Mesodermal cell (in vitro differentiated cells): ENCODE measurements at regions not wholly inside any gene's neighbourhood (a gene's known extent, or its start where the extent isn't known, plus 50 kb on each side); places are given as distances from the start of the nearest gene placed in this dataset.

Source experiments
- H3K27ac ChIP-seq: 2 replicates; pipeline ENCODE4 v1.7.0; 2013; ENCODE audit warnings: mild to moderate bottlenecking, low read depth, low read length, moderate library complexity; ENCODE audit not compliant: severe bottlenecking
- H3K36me3 ChIP-seq: 2 replicates; pipeline ENCODE4 v1.7.1; 2013; ENCODE audit warnings: mild to moderate bottlenecking, low read length, moderate library complexity; ENCODE audit not compliant: control insufficient read depth, insufficient read depth
- H3K4me1 ChIP-seq: one replicate; pipeline ENCODE4 v1.7.1; 2013; ENCODE audit warnings: mild to moderate bottlenecking, low read length; ENCODE audit not compliant: insufficient read depth, control insufficient read depth, poor library complexity, severe bottlenecking
- H3K4me3 ChIP-seq: 2 replicates; pipeline ENCODE4 v1.7.0; 2013; ENCODE audit warnings: low read length, control low read depth, mild to moderate bottlenecking; ENCODE audit not compliant: insufficient read depth, poor library complexity, severe bottlenecking; ENCODE audit errors: extremely low read depth
- H3K9me3 ChIP-seq: 2 replicates; pipeline ENCODE4 v1.7.1; 2013; ENCODE audit warnings: mild to moderate bottlenecking, low read length, moderate library complexity; ENCODE audit not compliant: control insufficient read depth
- WGBS, 2 experiments: methylation state at CpG; one replicate each; pipeline ENCODE4 v1.1.5; 2013; ENCODE audit warnings: missing lambda C conversion rate in 2 of 2; ENCODE audit not compliant: insufficient coverage in 2 of 2; 5-methylcytosine and 5-hydroxymethylcytosine counted together

DNA sequence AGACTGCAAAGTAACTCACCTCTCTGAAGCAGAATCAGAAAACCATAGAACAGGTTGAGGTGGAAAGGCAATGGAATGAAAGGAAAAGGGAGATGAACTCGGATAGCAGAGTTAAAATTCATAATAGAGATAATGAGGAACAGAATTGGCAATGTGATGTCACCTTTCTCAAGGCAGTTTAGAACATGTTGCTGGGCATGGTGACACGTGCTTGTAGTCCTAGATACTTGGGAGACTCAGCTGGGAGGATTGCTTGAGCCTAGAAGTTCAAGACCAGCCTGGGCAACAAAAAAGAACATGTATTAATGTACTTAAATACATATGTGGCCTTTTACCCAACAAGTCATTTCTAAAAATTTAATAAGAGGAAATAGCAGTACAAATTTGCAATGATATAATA is 81.6 kb upstream of the MIER3 start:
- 82 to 89% methylated on average over 1 to 2 of the region's 2 CpGs for WGBS, 2 experiments
- Histone ChIP-seq H3K36me3 (no peaks in the 10 kb centered on the region), H3K27ac (no peak overlapping the region), H3K4me1 (peaks cover 5% of the 10 kb centered on the region), H3K9me3 (no peaks in the 10 kb centered on the region), H3K4me3 (no peak overlapping the region)

DNA sequence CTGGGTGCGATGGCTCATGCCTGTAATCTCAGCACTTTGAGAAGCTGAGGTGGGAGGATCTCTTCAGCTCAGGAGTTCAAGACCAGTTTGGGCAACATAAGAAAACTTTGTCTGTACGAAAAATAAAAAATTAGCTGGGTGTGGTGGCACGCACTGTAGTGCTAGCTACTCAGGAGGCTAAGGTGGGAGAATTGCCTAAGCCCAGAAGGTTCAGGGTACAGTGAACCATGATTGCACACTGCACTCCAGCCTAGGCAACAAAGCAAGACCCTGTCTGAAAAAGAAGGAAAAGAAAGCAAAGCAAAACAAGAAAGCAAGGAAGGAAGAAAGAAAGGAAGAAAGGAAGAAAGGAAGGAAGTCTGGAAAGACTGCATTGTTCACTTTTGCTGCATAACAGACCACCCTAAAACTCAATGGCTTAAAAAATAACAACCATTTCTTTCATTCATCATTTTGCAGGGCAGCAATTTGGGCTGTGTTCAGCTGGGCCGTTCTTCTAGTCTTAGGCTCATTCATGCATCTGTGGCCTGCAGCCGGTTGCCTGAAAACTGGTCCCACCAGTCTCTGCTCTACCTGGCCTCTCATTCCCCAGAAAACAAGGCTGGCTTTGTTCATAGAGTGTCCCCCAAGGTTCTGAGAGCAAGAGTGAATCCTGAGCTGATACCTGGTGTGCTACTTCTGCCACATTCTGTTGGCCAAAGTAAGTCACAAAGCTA is 82.4 kb upstream of the MIER3 start:
- H3K36me3 ChIP-seq, result no peaks in the 10 kb centered on the region
- H3K4me1 ChIP-seq, result peaks cover 5% of the 10 kb centered on the region
- no peak overlapping the region for H3K27ac ChIP-seq
- H3K9me3 ChIP-seq, result no peaks in the 10 kb centered on the region
- 84 to 97% methylated on average over 3 to 5 of the region's 5 CpGs for WGBS, 2 experiments
- no peak overlapping the region for H3K4me3 ChIP-seq

DNA sequence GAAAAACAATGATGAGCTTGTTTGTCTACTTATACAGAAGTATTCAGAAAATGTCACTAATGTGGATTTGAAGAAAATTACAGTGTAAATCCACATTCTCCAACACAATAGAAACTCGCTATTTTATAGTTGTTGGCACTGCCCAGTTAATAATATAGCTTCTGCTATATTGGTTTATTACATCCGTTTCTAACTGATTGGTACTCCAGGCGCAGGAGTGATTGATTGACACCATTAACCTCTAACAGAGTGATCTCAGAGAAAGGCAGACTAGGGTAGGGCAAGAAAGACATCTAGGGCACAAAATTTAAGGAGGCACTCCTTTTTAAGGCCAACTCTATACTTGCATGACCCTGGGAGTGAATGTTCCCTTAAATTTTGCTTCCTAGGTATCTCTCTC is 84.0 kb upstream of the MIER3 start:
- no CpG with 5 or more reads among the region's 3 CpGs for WGBS, 2 experiments
- H3K4me3 ChIP-seq, result no peak overlapping the region
- no peak overlapping the region for H3K27ac ChIP-seq

DNA sequence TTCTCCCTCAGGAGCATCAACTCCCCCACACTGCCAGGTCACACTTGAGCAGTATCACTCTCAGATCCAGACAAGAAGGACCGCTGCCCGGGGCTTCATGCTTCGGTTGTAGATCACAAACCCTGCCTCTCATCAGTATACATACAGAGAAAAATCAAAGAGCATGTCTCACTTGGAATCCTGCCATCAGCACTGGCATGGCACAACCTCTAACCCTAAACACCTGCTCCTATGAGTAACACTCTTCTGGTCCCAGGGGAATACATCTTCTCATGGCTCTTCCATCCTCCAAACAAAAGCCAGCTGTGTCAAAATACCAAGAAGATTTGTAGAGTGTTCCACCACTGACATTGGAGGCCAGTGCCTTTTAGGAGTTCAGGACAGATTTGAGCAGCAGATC is 84.8 kb upstream of the MIER3 start:
- no peak overlapping the region for H3K27ac ChIP-seq
- WGBS, 2 experiments, result 86% methylated on average over 2 of the region's 3 CpGs; no CpG with 5 or more reads in 1 of the 2 experiments
- H3K4me3 ChIP-seq, result no peak overlapping the region
- H3K36me3 ChIP-seq, result no peaks in the 10 kb centered on the region
- peaks cover 5% of the 10 kb centered on the region for H3K4me1 ChIP-seq
- H3K9me3 ChIP-seq, result no peaks in the 10 kb centered on the region

More for the DNA sequence above, 84.0 kb upstream of the MIER3 start:
- Histone ChIP-seq H3K4me1 (peaks cover 5% of the 10 kb centered on the region), H3K36me3 (no peaks in the 10 kb centered on the region), H3K9me3 (no peaks in the 10 kb centered on the region)

DNA sequence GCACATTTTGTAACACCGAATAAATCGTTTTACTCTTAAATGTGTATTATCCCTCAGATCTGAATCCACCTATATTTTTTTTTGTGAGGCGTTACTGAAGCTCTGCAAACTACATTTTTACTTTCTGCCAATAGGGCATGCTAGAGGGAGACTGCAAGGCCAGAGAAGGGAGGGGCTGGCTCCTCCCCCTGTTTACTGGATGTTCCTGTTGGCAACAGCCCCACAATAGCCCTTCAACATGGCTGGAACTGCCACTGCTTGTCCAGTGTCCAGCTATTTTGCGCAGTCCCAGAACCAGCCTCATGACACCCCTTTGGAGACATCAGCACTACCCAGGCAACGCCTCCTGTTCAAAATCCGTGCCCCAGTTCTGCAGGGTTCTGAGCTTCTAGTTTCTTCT is 85.4 kb upstream of the MIER3 start:
- 79 to 94% methylated on average over 4 of the region's 6 CpGs for WGBS, 2 experiments
- H3K27ac ChIP-seq, result no peak overlapping the region
- H3K4me1 ChIP-seq, result peaks cover 2% of the 10 kb centered on the region
- H3K9me3 ChIP-seq, result no peaks in the 10 kb centered on the region
- H3K4me3 ChIP-seq, result no peak overlapping the region
- H3K36me3 ChIP-seq, result no peaks in the 10 kb centered on the region

DNA sequence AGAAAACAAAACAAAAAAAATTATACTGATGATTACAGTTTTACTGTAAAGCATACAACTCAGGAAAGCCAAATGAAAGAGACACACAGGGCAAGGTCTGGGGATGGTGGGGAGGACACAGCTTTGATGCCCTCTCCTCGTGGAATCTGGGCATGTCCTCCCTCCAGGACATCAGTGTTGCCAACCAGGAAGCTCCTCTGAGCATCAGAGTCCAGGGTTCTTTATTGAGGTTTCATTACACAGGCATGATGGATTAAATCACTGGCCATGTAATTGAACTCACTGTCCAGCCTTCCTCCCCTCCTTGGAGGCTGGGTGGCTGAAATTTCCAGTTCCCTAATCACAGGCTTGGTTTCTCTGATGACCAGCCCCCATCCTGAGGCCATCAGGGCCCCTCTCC is 89.6 kb upstream of the MIER3 start:
- no peaks in the 10 kb centered on the region for H3K36me3 ChIP-seq
- WGBS, 2 experiments, result 86 to 100% methylated on average over 1 of the region's 1 CpG
- H3K4me1 ChIP-seq, result no peaks in the 10 kb centered on the region

DNA sequence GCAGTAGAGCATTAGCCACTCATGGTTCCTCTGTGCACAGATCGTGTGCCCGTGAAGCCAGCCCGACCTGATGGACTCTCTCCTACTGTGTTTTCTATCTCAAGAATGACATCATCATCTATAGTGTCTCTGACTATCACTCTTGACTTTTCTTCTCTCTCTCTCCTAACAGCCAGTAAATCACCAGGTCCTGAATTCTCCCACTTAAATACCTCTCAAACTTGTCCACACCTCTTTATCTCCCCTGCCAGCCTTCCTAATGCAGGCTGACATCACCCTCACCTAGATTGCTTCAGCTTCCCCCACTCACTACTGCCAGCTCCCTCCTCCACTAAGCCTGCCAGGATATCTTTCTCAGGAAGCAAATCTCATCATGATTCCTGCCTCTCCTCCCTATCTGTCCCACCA is 90.6 kb upstream of the MIER3 start:
- no peak overlapping the region for H3K27ac ChIP-seq
- H3K4me3 ChIP-seq, result no peak overlapping the region
- H3K9me3 ChIP-seq, result no peaks in the 10 kb centered on the region
- H3K4me1 ChIP-seq, result no peaks in the 10 kb centered on the region
- no peaks in the 10 kb centered on the region for H3K36me3 ChIP-seq
- 83 to 95% methylated on average over 3 of the region's 3 CpGs for WGBS, 2 experiments

More for the DNA sequence above, 89.6 kb upstream of the MIER3 start:
- Histone ChIP-seq H3K9me3 (no peaks in the 10 kb centered on the region), H3K4me3 (no peak overlapping the region), H3K27ac (no peak overlapping the region)

DNA sequence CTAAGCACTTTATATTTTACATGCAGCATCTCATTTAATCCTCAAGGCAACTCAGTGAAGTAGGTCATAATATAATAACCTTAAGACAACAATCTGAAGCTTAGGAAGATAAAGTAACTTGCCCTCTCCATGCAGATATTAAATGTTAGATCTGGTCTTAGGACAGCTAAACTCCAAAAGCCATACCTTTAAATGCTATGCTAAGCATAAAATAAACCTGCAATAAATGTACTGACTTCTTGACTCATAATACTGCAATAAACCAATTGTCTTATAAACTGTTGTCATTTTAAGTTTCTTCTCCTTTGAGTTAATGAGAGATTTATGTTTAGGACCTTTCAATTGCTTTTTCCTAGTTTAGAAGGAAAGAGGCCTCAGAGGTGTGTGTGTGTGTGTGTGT is 102.2 kb upstream of the MIER3 start:
- H3K36me3 ChIP-seq, result no peaks in the 10 kb centered on the region
- H3K4me1 ChIP-seq, result peaks cover 8% of the 10 kb centered on the region
- no peaks in the 10 kb centered on the region for H3K9me3 ChIP-seq
- H3K27ac ChIP-seq, result no peak overlapping the region
- H3K4me3 ChIP-seq, result no peak overlapping the region

DNA sequence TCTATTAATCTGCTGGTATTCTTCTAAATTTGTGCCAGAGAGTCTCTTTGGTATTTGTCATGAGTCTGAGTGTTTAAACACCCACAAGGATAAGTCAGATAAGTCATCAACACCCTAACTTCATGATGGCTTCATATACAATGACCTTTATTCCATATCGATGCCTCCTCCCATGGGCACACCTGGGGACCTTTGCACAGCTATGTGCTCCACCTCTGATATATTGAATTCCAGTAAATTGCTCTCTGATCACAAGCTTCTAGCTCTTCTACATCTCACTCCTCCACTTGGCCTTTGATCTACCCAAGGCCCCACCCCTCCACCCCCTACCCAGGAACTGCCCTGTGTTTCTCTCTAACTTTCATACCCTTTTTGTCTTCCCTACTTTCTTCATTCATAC is 102.7 kb upstream of the MIER3 start:
- Histone ChIP-seq H3K27ac (no peak overlapping the region), H3K4me3 (no peak overlapping the region), H3K9me3 (no peaks in the 10 kb centered on the region), H3K36me3 (no peaks in the 10 kb centered on the region), H3K4me1 (peaks cover 8% of the 10 kb centered on the region)
- WGBS, 2 experiments, result 89 to 100% methylated on average over 1 of the region's 1 CpG

DNA sequence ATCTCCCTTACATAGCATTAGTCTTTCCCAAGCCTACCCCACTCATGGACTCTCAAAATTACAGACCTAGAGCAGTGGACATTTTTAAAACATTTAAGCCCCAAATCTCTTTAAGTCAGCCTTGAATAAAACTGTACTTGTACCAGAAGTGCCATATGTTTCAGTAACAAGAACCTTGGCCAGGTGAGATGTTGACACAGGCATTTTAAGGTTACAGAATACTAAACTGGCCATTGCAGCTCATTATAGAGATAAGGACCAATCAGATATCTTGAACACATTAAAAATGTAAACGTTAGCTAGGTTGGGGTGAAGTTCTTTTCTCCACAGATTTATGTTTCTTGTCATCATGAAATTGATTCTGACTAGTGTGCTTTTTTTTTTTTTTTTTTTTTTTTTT is 103.8 kb upstream of the MIER3 start:
- no CpG with 5 or more reads among the region's 1 CpG for WGBS, 2 experiments
- no peaks in the 10 kb centered on the region for H3K36me3 ChIP-seq
- H3K4me1 ChIP-seq, result peaks cover 8% of the 10 kb centered on the region
- H3K9me3 ChIP-seq, result no peaks in the 10 kb centered on the region
- H3K4me3 ChIP-seq, result no peak overlapping the region
- H3K27ac ChIP-seq, result no peak overlapping the region

DNA sequence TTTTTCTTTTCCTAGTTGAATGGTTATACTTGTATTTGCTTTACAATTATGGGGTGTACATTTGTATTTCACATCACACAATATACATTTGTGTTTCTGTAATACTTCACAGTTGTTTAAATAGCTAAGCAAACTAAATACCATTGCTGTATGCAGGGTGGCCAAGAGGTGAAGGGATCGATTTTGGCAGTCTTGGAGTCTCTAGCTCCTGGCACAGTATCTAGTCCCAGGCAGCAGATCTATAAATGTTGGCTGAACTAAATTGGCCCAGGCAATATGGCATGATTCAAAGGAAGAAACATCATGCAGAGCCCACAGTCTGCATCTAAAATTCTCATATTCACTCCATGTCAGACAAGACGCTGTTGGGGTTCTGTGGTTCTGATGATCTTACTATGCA is 110.1 kb upstream of the GPBP1 start:
- no peaks in the 10 kb centered on the region for H3K36me3 ChIP-seq

More for the DNA sequence above, 110.1 kb upstream of the GPBP1 start:
- Histone ChIP-seq H3K9me3 (no peaks in the 10 kb centered on the region), H3K4me3 (no peak overlapping the region), H3K27ac (no peak overlapping the region), H3K4me1 (peaks cover 6% of the 10 kb centered on the region)
- 88% methylated on average over 1 of the region's 2 CpGs; no CpG with 5 or more reads in 1 of the 2 experiments for WGBS, 2 experiments
